Activated CD4-positive, alpha-beta T cell treated with anti-CD3 and anti-CD28 coated beads for 24 hours (primary cell): ENCODE measurements at regions not wholly inside any gene's neighbourhood (a gene's known extent, or its start where the extent isn't known, plus 50 kb on each side); places are given as distances from the start of the nearest gene placed in this dataset.
"Not testable (repeated sequence)": the region's sequence is repeated elsewhere in the genome, so short reads cannot be mapped to it uniquely, and the experiment has no call there.

Experiments used
- DNase-seq, 2 donors: peaks; one replicate each; pipeline ENCODE4 v3.0.0-alpha.2; 2020; ENCODE audit warnings: low read depth in 2 of 2

- no peak for DNase-seq
These were observed 164.3 kb upstream of the PABPC3 start for GRCh38 chr13:24931450-24932251.

- DNase-seq, result not testable (repeated sequence)
These were observed 162.6 kb upstream of the PABPC3 start for GRCh38 chr13:24933106-24934023.

GRCh38 chr13:24934024-24934385 lies 161.9 kb upstream of the PABPC3 start:
- DNase-seq, result not testable (repeated sequence)

DNA sequence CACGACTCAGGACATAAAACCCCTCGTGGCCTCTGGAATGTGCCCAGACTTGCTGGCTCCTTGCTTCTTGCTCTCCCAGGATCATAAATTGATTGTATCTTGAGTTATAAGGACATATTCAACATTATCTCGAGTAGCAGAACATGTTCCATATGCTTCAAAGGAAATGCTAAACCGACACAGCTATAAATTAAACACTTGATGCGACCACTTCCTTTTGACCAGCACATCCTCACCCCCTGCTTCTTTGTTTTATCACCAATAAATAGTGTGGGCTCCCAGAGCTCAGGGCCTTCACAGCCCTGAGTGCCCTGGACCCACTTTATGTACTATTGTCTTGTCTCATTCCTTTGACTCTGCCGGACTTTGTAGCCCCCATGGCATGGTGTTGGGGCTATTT lies 157.0 kb upstream of the PABPC3 start:
- DNase-seq, result no peak

DNA sequence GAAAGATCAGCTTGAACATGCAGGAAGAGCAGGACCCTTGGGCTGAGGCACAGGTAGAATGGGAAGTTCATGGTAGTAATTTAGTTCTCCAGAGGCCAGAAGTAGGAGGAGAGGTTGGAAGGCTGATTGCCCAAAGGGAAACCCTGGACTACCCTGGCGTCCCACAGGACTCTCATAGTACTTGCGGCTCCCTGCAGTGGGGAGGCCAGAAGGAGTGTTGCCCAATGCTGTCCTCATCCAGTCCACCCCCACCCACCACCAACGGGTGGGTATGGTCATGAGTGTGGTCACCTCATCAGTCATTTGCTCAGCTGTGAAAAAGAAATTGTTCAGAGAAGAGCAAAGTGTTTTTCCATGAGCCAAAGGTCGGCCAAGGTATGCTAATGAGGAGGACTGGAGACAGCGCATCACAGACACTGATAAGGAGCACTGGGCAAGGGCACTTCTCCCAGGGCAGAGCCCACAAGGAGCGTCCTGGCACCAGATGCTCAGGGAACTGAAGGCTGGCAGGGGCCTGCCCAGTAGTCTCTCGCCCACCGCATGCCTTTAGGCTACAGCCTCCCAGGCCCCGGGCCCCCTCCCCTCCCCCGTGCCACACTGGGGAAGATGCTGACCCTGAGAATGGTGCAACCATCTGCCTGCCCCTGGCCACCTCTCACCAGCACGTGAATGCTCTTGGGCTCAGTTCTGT lies 154.8 kb upstream of the PABPC3 start:
- DNase-seq, result not testable (repeated sequence)

GRCh38 chr13:24943136-24943535 lies 152.8 kb upstream of the PABPC3 start:
- DNase-seq, result no peak

GRCh38 chr13:24944073-24944472 lies 151.9 kb upstream of the PABPC3 start:
- DNase-seq, result not testable (repeated sequence)

DNA sequence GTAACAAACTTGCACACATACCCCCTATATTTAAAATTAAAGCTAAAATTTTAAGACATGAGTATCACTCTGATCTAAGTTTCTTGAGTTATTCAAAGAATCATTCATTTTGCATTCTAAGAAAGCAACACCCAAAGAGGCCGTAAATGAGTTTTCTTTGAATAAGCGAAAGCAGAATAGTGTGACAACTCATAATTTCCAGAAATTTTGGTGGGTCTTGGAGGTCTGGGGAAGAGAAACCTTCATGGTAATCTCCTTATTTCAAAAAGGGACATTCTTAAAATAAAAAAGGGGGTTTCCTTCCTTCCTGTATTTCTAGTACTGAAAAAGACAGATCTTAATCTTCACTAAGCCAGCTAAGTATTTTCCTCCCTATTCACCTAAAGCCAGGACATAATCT lies 147.0 kb upstream of the PABPC3 start:
- not testable (repeated sequence) for DNase-seq

- DNase-seq, result not testable (repeated sequence)
These were observed 145.3 kb upstream of the PABPC3 start for GRCh38 chr13:24950611-24951010.

DNA sequence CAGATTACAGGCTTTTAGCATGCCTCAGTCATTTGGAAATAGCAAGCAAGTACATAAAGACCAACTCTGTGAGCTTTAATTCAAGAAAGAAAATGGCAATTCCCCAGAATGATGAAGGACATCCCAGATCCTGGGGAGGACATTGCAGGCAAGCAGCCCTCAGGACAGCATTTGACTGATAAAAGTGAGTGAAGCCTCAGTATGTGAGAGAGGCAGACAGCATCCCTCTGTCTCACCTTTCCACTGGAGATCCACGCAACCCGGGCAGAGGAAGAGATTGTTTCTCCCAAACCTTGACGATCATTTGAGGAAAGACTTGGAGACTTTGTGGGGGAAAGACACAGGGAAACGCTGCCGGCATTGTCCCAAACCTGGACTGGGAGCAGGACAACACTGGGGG lies 128.0 kb upstream of the PABPC3 start:
- DNase-seq, result not testable (repeated sequence)

DNA sequence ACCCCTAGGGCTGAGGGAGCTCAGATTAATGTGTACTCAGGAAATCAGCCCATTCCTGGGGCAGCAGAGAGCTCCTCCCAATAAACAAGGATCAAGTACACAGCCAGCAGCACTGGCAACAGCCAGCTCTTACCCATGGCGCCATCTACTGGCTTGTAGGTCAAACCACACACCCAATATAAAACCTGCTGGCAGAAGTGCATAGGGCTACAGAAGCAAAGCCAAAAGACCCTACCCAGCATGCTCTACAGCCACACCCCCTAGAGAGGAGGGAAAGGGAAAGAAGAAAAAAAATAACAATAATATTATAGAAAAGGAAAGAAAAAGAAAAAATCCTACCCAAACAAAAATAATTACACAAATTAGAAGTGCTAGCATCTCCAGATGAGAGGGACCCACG lies 127.5 kb upstream of the PABPC3 start:
- DNase-seq, result not testable (repeated sequence)

GRCh38 chr13:24973102-24973501 lies 122.8 kb upstream of the PABPC3 start:
- not testable (repeated sequence) for DNase-seq

- not testable (repeated sequence) for DNase-seq
These were observed 114.6 kb upstream of the PABPC3 start for GRCh38 chr13:24981181-24981803.

DNA sequence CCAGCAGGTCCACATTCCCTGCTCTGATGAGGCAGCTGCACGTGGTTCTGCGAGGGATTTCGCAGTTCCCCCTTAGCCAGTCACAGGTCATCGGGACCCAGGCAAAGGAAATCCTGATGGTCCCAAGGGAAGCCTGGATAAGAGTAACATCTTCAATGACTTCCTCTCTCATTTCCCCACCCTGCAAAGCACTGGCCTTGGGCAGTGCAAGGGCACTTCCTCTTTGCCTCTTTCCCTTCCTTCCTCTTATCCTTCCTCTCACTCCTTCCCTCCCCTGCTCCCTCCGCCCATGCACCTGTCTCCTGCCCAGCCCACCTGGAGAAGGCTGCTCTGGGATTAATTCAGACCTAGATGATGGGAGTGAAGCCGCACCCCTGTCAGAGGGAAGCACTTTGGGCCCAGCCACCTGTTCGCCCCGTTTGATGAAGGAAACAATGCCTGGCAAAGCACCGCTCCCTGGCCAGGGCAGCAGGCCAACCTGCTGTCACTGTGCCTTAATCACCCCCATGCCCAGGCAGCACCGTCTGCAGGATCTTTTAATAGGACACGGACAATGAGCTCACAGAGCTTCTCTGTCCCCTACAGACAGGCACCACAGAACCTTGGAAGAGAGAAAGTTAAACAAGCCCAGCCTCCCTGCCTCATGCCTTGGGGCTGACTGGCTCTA lies 113.5 kb upstream of the PABPC3 start:
- no peak for DNase-seq

DNA sequence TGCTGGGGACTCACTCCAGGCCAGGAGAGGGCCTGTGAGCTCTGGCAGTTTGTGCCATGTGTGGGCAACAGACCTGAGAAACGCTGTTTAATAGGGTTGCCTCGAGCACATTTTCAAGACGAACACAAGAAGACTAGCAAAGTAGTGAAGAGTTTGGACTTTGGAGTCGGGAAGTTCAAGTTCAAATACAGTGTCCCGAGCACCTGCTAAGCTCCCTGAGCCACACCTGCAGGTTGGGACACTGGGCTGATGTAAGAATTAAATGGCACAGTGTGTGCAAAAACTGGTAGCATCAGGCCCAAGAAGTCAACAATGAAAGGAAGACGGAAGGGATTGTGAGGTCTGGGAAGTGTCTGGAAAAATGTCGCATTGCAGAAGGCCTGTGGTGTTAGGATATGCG lies 112.8 kb upstream of the PABPC3 start:
- no peak for DNase-seq

DNA sequence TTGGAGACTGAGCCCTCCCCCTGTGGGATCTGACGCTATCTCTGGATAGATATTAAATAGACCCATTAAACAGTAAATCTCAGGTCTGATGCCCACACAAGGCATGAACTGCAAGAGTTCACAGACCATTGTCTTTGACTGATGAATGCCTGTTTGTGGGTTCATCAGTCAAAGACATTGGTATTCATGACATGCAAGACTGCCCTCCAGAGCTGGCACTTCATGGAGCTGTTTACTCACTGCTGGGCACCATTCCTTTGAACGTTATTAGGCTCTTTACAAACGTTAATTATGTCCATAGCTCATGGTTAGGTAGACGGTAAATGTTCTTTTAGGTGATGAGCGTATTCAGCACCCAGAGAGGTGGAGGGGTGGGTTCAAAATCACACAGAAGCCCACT lies 111.8 kb upstream of the PABPC3 start:
- no peak for DNase-seq

DNA sequence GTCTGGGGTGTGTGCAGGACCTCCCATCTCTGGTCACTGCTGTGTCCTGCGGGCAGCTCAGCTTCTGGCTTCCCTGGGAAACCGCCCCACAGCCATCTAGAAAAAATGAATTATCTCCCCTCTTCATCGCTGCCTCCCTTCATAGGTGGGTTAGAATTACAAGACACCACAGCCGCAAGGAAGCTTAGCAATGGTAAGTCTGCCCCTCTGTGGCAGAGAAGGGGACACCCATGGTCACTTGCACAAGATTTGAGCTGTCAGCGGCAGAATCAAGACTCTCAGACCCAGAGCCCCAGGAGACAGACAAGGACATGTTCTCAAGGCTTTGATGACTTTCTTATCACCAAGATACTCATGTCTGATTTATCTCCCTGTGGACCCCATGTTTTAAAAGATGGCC lies 110.8 kb upstream of the PABPC3 start:
- DNase-seq, result no peak

GRCh38 chr13:24985896-24986295 lies 110.0 kb upstream of the PABPC3 start:
- DNase-seq, result no peak

DNA sequence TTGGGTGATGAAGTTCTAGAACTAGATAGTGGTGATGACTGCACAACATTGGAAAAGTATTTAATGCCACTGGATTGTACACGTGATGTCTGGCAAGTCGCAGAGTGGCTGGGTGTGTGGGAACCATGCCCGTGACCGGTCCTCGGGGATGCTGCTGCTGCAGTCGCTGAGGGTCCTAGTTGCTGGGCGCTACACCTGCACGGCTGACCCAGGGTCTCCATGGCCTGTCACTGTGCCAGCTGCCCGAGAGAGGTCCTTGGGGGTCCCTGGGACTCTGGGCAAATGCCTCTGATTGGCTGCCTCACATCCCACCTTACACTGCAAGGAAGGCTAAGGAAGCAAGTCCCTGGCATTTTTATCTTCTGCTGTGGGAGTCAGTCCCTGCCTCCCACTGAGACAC lies 109.1 kb upstream of the PABPC3 start:
- DNase-seq, result no peak

- DNase-seq, result not testable (repeated sequence)
These were observed 106.0 kb upstream of the PABPC3 start for GRCh38 chr13:24989959-24990358.

DNA sequence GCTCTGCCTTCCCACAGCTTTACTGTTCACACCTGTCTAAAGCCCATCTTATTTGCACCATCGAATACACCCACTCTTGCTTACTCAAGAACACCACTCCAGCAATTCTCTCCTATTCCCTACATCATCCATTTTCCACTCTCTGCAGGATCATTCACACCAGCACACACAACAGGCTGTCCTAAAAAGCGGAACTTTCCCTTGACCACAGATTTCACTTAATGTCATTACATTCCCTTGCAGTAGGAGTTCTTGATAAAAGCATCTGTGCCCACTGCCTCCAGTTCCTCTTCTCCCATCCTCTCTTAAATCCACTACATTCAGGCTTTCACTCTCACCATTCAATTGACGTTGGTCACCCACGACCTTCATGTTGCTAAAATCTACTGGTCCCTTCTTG lies 103.0 kb upstream of the PABPC3 start:
- not testable (repeated sequence) for DNase-seq
